GM12878 (cell line): ENCODE measurements at regions not wholly inside any gene's neighbourhood (a gene's known extent, or its start where the extent isn't known, plus 50 kb on each side); places are given as distances from the start of the nearest gene placed in this dataset.

Experiments
- ATAC-seq: fragments of 200-7000 bp; cut with Tn5 transposase; 3 replicates; pipeline ENCODE4 v1.9.1; 2020; ENCODE audit warnings: mild to moderate bottlenecking, moderate library complexity
- BruUV-seq: library from RNA; stranded (reverse); fragments of 400-500 nt; replicated peaks from 2 replicates; lab custom pipeline; 2021; lab: Mats Ljungman, UMichigan
- CTCF ChIA-PET: fragments of 300-600 bp; sonication (Branson Sonifier 250); formaldehyde crosslinking; extraction: SDS; loops from one replicate; lab custom pipeline; 2021; ENCODE audit warnings: inconsistent platforms; lab: Yijun Ruan, JAX
- POLR2A ChIA-PET: fragments of 350-600 bp; formaldehyde crosslinking; extraction: SDS; loops from one replicate; lab custom pipeline; 2021; ENCODE audit warnings: inconsistent platforms; lab: Charles Lee
- RAD21 ChIA-PET: fragments of 300-600 bp; sonication (Branson Sonifier 250); formaldehyde crosslinking; loops from one replicate; lab custom pipeline; 2023; ENCODE audit warnings: antibody characterized with exemption; ENCODE audit not compliant: unreplicated experiment; lab: Charles Lee
- SMC1A ChIA-PET: fragments of 300-600 bp; sonication (Branson Sonifier 250); formaldehyde crosslinking; loops from one replicate; lab custom pipeline; 2023; ENCODE audit not compliant: unreplicated experiment, uncharacterized antibody; lab: Charles Lee
- DNase-seq: peaks from one replicate; pipeline ENCODE4 v3.0.0-alpha.2; 2011; ENCODE audit warnings: low read depth, low spot score
- FAIRE-seq: peaks from 3 replicates; lab custom pipeline; 2011; peaks lifted over from hg19 to GRCh38; lab: Jason Lieb, UNC
- H2AFZ ChIP-seq: 2 replicates; pipeline ENCODE4 v1.6.0; 2011; ENCODE audit warnings: low read depth, low read length, control low read depth; ENCODE audit not compliant: control insufficient read depth
- H3K27ac ChIP-seq: 2 replicates; pipeline ENCODE4 v1.5.1; 2011; ENCODE audit warnings: control low read depth; ENCODE audit not compliant: control insufficient read depth, insufficient read depth
- H3K27me3 ChIP-seq, 2 experiments: replicated peaks in 1 of 2; 2 replicates each; pipeline versions ENCODE4 v1.6.0 to v1.6.1; 2011; ENCODE audit warnings: low read length in 1 of 2; ENCODE audit not compliant: control insufficient read depth in 2 of 2, insufficient read depth in 2 of 2
- H3K36me3 ChIP-seq, 2 experiments: 2 replicates each; pipeline ENCODE4 v1.5.1; 2011; ENCODE audit warnings: low read length in 1 of 2; ENCODE audit not compliant: control insufficient read depth in 2 of 2, insufficient read depth in 2 of 2
- H3K4me1 ChIP-seq: 2 replicates; pipeline ENCODE4 v1.6.1; 2011; ENCODE audit warnings: mild to moderate bottlenecking, low read length, moderate library complexity, mixed read lengths; ENCODE audit not compliant: control insufficient read depth, insufficient read depth
- H3K4me2 ChIP-seq: 2 replicates; pipeline ENCODE4 v1.6.0; 2011; ENCODE audit warnings: control low read depth; ENCODE audit not compliant: control insufficient read depth, insufficient read depth
- H3K4me3 ChIP-seq: fragments of 200-600 bp; sonication (generic); 2 replicates; pipeline ENCODE4 v1.5.1; 2016
- H3K79me2 ChIP-seq: 2 replicates; pipeline ENCODE4 v1.6.0; 2011; ENCODE audit warnings: low read length; ENCODE audit not compliant: control insufficient read depth, insufficient read depth
- H3K9ac ChIP-seq: 2 replicates; pipeline ENCODE4 v1.8.0; 2011; ENCODE audit warnings: low read length, control low read depth, mixed read lengths; ENCODE audit not compliant: control insufficient read depth, insufficient read depth
- H3K9me3 ChIP-seq: replicated peaks from 3 replicates; pipeline ENCODE4 v1.5.1; 2011; ENCODE audit warnings: mild to moderate bottlenecking, low read length; ENCODE audit not compliant: control insufficient read depth, insufficient read depth
- H4K20me1 ChIP-seq: 2 replicates; pipeline ENCODE4 v1.6.0; 2011; ENCODE audit not compliant: control insufficient read depth, insufficient read depth
- CBFB ChIP-seq: IDR thresholded peaks from 2 replicates; pipeline ENCODE4 v1.6.1; 2016; ENCODE audit warnings: antibody characterized with exemption, low read depth
- RAD21 ChIP-seq: IDR thresholded peaks from 2 replicates; pipeline ENCODE4 v1.6.1; 2011; ENCODE audit warnings: mild to moderate bottlenecking, low read depth, low read length, moderate library complexity; ENCODE audit not compliant: insufficient read depth
- SMC3 ChIP-seq: IDR thresholded peaks from 2 replicates; pipeline ENCODE4 v1.6.1; 2011; ENCODE audit warnings: low read length, improper control_type of control experiment, borderline replicate concordance
- WRNIP1 ChIP-seq: IDR thresholded peaks from 2 replicates; pipeline ENCODE4 v1.6.1; 2011; ENCODE audit warnings: low read depth, low read length, improper control_type of control experiment, borderline replicate concordance
- WGBS: methylation state at CpG from one replicate; pipeline ENCODE4 v1.1.6; 2016; ENCODE audit warnings: low lambda C conversion rate; ENCODE audit not compliant: insufficient replicate concordance, insufficient coverage; ENCODE audit errors: missing lambda C conversion rate; 5-methylcytosine and 5-hydroxymethylcytosine counted together
- in situ Hi-C: fragments of 300-500 bp; cut with MboI; formaldehyde crosslinking; loops from 9 replicates; pipeline ENCODE4 v1.14.3; 2018; ENCODE audit warnings: mixed read lengths
- intact Hi-C: fragments of 100-400 bp; cut with micrococcal nuclease; formaldehyde crosslinking; loops from one replicate; pipeline ENCODE4 v1.14.2; 2022; ENCODE audit not compliant: unreplicated experiment
- TF ChIP-seq, protein P1 (sequence below): IDR thresholded peaks from 2 replicates; pipeline ENCODE4 v1.6.1; 2011; ENCODE audit warnings: low read depth, mild to moderate bottlenecking, low read length, moderate library complexity, borderline replicate concordance; ENCODE audit errors: extremely low read depth
- TF ChIP-seq, protein P2 (sequence below), 3 experiments: IDR thresholded peaks in 2 of 3; conservative IDR thresholded peaks in 1 of 3; 2 replicates each; pipeline ENCODE4 v1.5.1; 2011; ENCODE audit warnings: low read depth in 3 of 3, low read length in 3 of 3, mild to moderate bottlenecking in 3 of 3, control low read depth in 2 of 3, moderate library complexity in 2 of 3, inconsistent platforms in 1 of 3, mixed read lengths in 1 of 3; ENCODE audit not compliant: control insufficient read depth in 2 of 3, insufficient read depth in 1 of 3; ENCODE audit errors: extremely low read depth in 1 of 3

DNA sequence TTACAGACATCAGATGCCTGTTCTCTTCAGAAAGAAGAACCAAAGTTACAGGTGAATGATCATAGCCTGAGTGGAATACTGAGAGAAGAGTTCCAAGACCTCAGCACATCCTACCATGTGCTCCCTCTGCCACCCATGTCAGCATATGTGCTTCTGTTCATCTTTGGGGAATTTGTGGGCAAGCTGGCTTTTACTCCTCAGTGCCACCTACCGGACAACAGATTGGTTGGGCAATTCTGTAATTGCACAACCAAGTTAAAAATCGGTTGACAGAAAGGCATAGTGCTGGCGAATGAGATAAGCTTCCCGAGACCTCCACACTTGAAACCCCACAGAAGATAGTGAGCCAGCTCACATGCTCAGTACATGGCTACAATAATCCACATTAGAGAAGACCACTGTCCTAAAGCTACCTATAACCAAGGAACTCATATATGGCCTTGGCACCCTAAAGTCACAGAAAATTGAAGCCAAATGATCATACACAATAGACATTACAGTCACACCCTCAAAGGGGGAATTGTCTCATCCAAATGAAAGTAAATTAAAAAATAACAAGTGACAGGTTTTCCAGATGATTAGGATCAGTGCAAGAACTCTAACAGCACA, 1238.0 kb upstream of the NUDT12 start:
- BruUV-seq, result no TSS peak
- in situ Hi-C loops, result no loop called here
- H3K4me3 ChIP-seq, result no peak overlapping the region
- DNase-seq (no peak), FAIRE-seq (no peak), ATAC-seq (peak; percentile 81)
- SMC1A ChIA-PET, result interaction anchor here (0.9 to 1.8 kb wide), 5 partner anchors 12 to 992 kb away, joined by 3 to 8 read pairs (median 4); no protein-coding TSS in a partner anchor
- no peaks in the 10 kb centered on the region for H3K36me3 ChIP-seq
- TF ChIP-seq WRNIP1 (no peak), CBFB (no peak), SMC3 (peak; percentile 16; the same call in 1 of the 2 replicates), RAD21 (peak; percentile 37)
- TF ChIP-seq, protein P1, sequence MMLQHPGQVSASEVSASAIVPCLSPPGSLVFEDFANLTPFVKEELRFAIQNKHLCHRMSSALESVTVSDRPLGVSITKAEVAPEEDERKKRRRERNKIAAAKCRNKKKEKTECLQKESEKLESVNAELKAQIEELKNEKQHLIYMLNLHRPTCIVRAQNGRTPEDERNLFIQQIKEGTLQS, result no peak
- TF ChIP-seq, protein P2, sequence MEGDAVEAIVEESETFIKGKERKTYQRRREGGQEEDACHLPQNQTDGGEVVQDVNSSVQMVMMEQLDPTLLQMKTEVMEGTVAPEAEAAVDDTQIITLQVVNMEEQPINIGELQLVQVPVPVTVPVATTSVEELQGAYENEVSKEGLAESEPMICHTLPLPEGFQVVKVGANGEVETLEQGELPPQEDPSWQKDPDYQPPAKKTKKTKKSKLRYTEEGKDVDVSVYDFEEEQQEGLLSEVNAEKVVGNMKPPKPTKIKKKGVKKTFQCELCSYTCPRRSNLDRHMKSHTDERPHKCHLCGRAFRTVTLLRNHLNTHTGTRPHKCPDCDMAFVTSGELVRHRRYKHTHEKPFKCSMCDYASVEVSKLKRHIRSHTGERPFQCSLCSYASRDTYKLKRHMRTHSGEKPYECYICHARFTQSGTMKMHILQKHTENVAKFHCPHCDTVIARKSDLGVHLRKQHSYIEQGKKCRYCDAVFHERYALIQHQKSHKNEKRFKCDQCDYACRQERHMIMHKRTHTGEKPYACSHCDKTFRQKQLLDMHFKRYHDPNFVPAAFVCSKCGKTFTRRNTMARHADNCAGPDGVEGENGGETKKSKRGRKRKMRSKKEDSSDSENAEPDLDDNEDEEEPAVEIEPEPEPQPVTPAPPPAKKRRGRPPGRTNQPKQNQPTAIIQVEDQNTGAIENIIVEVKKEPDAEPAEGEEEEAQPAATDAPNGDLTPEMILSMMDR (IDR thresholded peaks at IDR 0.05 in 2 of 3, conservative IDR thresholded peaks at IDR 0.05 in 1 of 3; ENCODE audit: control insufficient read depth in 2 of 3, extremely low read depth in 1 of 3, insufficient read depth in 1 of 3, low read depth in 3 of 3, low read length in 3 of 3), result peak; percentile 51 to 76 (median 53)
- CTCF ChIA-PET, result interaction anchor here (0.5 to 3.3 kb wide), 13 partner anchors 8 to 1708 kb away, joined by 3 to 26 read pairs (median 4); no protein-coding TSS in a partner anchor
- no peak overlapping the region for H2AFZ ChIP-seq
- WGBS, result 7% methylated on average over 4 of the region's 4 CpGs
- intact Hi-C loops, result loop anchor here (2.0 kb wide), 1 partner anchor 454 kb away; no protein-coding TSS in a partner anchor
- H3K79me2 ChIP-seq, result no peaks in the 10 kb centered on the region
- RAD21 ChIA-PET, result interaction anchor here (1.1 to 1.6 kb wide), 3 partner anchors 454 to 997 kb away, joined by 3 to 7 read pairs (median 5); no protein-coding TSS in a partner anchor
- no peak overlapping the region for H3K27ac ChIP-seq
- POLR2A ChIA-PET, result no interaction called here
- H3K9me3 ChIP-seq, result no peaks in the 10 kb centered on the region
- H3K4me1 ChIP-seq, result no peaks in the 10 kb centered on the region
- H3K4me2 ChIP-seq, result no peak overlapping the region
- H3K27me3 ChIP-seq, result no peaks in the 10 kb centered on the region
- no peaks in the 10 kb centered on the region for H4K20me1 ChIP-seq
- H3K9ac ChIP-seq, result no peak overlapping the region
